PFSK-1 (cell line): ENCODE measurements at regions not wholly inside any gene's neighbourhood (a gene's known extent, or its start where the extent isn't known, plus 50 kb on each side); places are given as distances from the start of the nearest gene placed in this dataset.

ENCODE experiments used
- FOXP2 ChIP-seq: optimal IDR thresholded peaks from 2 replicates; pipeline ENCODE3; 2011; ENCODE audit warnings: borderline replicate concordance, control low read depth, inconsistent platforms; ENCODE audit not compliant: insufficient read depth; ENCODE audit errors: extremely low read length, extremely low read depth
- POLR2AphosphoS5 ChIP-seq: IDR thresholded peaks from 2 replicates; pipeline ENCODE4 v1.6.1; 2012; ENCODE audit warnings: low read depth, mild to moderate bottlenecking, control low read depth, low read length, moderate library complexity
- SIN3A ChIP-seq: IDR thresholded peaks from 2 replicates; pipeline ENCODE4 v1.6.1; 2012; ENCODE audit warnings: mild to moderate bottlenecking, low read length, moderate library complexity, borderline replicate concordance; ENCODE audit not compliant: insufficient read depth
- TAF1 ChIP-seq: IDR thresholded peaks from 2 replicates; pipeline ENCODE4 v1.6.1; 2012; ENCODE audit warnings: low read length, control low read depth, borderline replicate concordance; ENCODE audit not compliant: insufficient read depth
- TF ChIP-seq, protein P1 (sequence below), 2 experiments: IDR thresholded peaks; 2 replicates each; pipeline versions ENCODE4 v1.6.1 to v1.8.0; 2011 to 2012; ENCODE audit warnings: low read depth in 2 of 2, low read length in 2 of 2, control low read depth in 1 of 2, inconsistent platforms in 1 of 2, mild to moderate bottlenecking in 1 of 2, moderate library complexity in 1 of 2; ENCODE audit not compliant: insufficient read depth in 1 of 2

DNA sequence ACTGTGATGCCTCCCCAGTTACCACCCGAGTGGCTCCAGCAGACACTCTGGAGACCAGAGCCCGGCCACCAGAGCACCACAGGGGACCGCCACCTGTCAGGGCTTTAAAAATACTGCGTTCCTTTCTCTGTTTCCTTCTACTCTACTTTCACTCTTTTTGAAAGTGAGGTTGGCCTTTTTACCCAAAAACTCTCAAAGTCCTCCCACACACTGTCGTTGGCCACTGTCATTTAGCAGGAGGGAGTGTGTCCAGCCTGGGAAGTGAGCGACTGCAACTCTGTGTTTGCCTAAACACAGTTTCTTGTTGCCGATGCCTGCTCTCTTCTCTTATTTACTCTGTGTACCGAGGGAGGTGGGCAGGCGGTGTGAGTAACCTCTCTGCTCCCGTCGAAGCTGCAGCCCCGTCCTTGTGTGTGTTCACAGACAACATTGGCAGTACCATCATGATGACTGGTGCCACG is 90.8 kb upstream of the CLDN5 start:
- TF ChIP-seq POLR2AphosphoS5: no peak
- TF ChIP-seq SIN3A: no peak
- no peak for TF ChIP-seq TAF1
- no peak for TF ChIP-seq FOXP2
- TF ChIP-seq, protein P1, sequence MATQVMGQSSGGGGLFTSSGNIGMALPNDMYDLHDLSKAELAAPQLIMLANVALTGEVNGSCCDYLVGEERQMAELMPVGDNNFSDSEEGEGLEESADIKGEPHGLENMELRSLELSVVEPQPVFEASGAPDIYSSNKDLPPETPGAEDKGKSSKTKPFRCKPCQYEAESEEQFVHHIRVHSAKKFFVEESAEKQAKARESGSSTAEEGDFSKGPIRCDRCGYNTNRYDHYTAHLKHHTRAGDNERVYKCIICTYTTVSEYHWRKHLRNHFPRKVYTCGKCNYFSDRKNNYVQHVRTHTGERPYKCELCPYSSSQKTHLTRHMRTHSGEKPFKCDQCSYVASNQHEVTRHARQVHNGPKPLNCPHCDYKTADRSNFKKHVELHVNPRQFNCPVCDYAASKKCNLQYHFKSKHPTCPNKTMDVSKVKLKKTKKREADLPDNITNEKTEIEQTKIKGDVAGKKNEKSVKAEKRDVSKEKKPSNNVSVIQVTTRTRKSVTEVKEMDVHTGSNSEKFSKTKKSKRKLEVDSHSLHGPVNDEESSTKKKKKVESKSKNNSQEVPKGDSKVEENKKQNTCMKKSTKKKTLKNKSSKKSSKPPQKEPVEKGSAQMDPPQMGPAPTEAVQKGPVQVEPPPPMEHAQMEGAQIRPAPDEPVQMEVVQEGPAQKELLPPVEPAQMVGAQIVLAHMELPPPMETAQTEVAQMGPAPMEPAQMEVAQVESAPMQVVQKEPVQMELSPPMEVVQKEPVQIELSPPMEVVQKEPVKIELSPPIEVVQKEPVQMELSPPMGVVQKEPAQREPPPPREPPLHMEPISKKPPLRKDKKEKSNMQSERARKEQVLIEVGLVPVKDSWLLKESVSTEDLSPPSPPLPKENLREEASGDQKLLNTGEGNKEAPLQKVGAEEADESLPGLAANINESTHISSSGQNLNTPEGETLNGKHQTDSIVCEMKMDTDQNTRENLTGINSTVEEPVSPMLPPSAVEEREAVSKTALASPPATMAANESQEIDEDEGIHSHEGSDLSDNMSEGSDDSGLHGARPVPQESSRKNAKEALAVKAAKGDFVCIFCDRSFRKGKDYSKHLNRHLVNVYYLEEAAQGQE (IDR thresholded peaks at IDR 0.05; ENCODE audit: insufficient read depth in 1 of 2, low read depth in 2 of 2, low read length in 2 of 2): no peak

DNA sequence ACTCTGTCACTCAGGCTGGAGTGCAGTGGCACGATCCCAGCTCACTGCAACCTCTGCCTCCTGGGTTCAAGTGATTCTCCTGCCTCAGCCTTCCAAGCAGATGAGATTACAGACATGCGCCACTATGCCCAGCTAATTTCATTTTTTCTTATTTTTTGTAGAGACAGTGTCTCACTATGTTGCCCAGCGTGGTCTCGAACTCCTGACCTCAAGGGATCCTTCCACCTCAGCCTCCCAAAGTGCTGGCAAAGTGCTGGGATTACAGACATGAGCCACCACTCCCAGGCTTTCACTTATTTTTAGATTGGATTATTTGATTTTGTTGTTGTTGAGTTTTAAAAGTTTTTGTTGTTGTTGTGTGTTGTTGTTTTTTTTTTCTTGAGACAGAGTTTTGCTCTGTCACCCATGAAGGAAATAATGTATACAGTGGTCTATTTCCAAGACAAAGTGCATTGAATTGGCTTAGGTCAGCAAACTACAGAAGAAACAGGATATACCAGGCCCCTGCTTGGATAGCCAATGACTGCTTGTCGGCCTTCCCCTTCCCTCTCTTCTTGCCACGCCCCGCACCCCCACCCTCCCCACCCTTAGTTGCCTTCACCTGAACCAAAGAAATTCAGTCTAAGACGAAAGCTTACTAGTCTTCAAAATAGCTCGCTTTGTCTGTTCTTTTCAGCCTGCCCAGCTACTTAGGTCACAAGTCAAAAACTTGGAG is 91.8 kb upstream of the CLDN5 start:
- TF ChIP-seq SIN3A (no peak), FOXP2 (no peak), POLR2AphosphoS5 (no peak), TAF1 (no peak)
- TF ChIP-seq, protein P1 (IDR thresholded peaks at IDR 0.05; ENCODE audit: insufficient read depth in 1 of 2, low read depth in 2 of 2, low read length in 2 of 2): no peak

DNA sequence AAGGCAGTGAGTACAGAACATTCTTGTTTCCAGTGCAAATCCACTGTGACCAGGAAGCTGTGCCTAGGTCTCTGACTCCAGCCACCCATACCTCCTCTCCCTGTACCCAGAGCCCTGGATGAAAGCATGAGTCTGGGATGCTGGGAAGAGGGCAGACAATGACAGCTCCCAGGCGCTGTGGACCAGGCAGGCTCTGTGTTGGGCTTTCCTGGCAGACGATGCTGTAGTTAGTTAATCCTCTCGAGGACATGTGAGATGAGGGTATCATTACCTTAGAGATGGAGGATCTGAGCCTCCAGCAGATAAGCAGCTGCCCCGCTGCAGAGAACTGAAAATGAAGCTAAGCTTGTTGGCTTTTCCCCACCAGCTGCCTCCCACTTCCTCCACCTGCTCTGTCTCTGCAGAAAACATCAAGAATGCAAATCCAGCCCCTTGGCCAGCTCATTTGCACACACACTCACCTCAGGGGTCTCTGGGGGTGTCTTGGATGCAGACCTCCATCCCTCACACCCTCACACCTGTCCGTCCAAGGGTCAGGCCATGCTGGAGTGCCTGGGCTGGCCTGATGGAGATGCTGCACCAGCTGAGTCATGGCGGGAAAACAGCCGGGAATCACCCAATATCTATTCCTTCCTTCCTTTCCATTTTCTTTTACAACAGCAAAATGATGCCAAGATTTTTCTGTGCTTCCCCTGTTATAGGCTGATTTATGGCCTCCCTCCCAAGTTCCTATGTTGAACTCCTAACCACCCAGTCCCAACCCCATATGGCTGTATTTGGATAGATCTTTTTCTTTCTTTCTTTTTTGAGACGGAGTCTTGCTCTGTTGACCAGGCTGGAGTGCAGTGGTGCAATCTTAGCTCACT is 94.9 kb upstream of the SEPTIN5 start:
- TF ChIP-seq TAF1 (no peak), SIN3A (no peak), FOXP2 (no peak), POLR2AphosphoS5 (no peak)
- TF ChIP-seq, protein P1 (IDR thresholded peaks at IDR 0.05; ENCODE audit: insufficient read depth in 1 of 2, low read depth in 2 of 2, low read length in 2 of 2): no peak

DNA sequence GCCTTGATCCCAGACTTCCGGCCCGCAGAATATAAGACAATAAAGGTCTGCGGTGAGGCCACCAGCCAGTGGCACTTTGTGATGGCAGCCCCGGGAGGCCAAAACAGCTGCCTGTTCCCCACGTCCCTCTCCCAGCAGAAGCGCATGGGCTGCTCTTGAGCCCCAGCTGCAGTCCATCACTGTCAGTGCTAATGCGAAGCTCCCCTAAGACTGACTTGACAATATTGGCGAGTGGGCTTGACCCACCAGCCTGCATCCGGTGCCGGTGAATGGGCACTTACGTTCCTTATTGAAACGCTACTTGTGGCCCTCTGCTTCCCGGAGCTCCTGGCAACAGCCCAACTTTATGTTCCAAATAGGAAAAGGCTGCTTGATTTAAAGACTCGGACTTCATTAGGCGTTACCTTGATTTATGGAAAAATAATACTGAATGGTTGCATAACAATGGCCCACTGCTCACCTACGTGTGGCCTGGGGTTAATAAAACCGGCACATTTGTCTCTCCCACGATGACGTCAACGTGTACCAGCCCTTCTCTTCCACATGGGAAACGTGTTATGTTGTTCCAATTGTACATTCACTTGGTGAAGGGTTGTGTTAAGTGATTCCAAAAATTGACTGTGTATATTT is 93.4 kb upstream of the SEPTIN5 start:
- TF ChIP-seq POLR2AphosphoS5 (no peak), TAF1 (no peak), SIN3A (no peak), FOXP2 (no peak)
- TF ChIP-seq, protein P1 (IDR thresholded peaks at IDR 0.05; ENCODE audit: insufficient read depth in 1 of 2, low read depth in 2 of 2, low read length in 2 of 2): no peak
